OCI-LY1 (cell line): ENCODE measurements at regions not wholly inside any gene's neighbourhood (a gene's known extent, or its start where the extent isn't known, plus 50 kb on each side); places are given as distances from the start of the nearest gene placed in this dataset.

Source experiments
- EZH2 ChIP-seq: fragments of 200-600 bp; sonication (generic), shearing (Covaris generic); IDR thresholded peaks from 2 replicates; pipeline ENCODE4 v1.8.0; 2017; ENCODE audit warnings: borderline replicate concordance, mixed run types, mild to moderate bottlenecking, antibody characterized with exemption, low read length, moderate library complexity, mixed read lengths
- TF ChIP-seq, protein P1 (sequence below): fragments of 200-600 bp; sonication (generic), shearing (Covaris generic); IDR thresholded peaks from 2 replicates; pipeline ENCODE4 v1.5.1; 2017; ENCODE audit warnings: mild to moderate bottlenecking, antibody characterized with exemption, low read length, moderate library complexity, mixed read lengths

DNA sequence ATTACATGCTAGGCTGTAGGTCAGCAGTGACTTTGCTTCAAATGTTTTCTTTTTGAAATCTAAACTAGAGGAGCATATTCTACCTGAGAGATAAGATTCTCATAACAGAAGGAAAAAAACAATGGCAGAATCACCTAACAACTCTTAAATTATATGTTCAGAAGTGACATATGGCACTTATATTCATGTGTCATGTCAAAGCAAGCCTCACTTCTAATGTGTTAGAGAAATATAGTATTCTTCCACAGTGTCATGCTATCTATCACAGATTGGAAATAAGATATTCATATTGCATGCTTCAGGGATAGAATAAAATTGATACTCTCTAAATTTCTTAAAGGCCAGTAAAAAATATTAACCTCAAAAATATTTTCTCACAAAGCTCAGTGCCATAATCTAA is 874.6 kb upstream of the PRMT6 start:
- TF ChIP-seq, protein P1, sequence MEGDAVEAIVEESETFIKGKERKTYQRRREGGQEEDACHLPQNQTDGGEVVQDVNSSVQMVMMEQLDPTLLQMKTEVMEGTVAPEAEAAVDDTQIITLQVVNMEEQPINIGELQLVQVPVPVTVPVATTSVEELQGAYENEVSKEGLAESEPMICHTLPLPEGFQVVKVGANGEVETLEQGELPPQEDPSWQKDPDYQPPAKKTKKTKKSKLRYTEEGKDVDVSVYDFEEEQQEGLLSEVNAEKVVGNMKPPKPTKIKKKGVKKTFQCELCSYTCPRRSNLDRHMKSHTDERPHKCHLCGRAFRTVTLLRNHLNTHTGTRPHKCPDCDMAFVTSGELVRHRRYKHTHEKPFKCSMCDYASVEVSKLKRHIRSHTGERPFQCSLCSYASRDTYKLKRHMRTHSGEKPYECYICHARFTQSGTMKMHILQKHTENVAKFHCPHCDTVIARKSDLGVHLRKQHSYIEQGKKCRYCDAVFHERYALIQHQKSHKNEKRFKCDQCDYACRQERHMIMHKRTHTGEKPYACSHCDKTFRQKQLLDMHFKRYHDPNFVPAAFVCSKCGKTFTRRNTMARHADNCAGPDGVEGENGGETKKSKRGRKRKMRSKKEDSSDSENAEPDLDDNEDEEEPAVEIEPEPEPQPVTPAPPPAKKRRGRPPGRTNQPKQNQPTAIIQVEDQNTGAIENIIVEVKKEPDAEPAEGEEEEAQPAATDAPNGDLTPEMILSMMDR = no peak
- TF ChIP-seq EZH2 = no peak
